HG02970 (cell line): ENCODE measurements at regions not wholly inside any gene's neighbourhood (a gene's known extent, or its start where the extent isn't known, plus 50 kb on each side); places are given as distances from the start of the nearest gene placed in this dataset.

Source experiments
- ATAC-seq: cut with Tn5 transposase; IDR thresholded peaks from one replicate; pipeline ENCODE4 v1.9.1; 2021; ENCODE audit warnings: mild to moderate bottlenecking, moderate library complexity, moderate number of reproducible peaks; ENCODE audit not compliant: unreplicated experiment, low FRiP score

- no peak for ATAC-seq
Measured at GRCh38 chr12:127268706-127269425, 998.1 kb upstream of the TMEM132C start.

- no peak for ATAC-seq
Measured at GRCh38 chr12:127270193-127270592, 996.8 kb upstream of the TMEM132C start.

DNA sequence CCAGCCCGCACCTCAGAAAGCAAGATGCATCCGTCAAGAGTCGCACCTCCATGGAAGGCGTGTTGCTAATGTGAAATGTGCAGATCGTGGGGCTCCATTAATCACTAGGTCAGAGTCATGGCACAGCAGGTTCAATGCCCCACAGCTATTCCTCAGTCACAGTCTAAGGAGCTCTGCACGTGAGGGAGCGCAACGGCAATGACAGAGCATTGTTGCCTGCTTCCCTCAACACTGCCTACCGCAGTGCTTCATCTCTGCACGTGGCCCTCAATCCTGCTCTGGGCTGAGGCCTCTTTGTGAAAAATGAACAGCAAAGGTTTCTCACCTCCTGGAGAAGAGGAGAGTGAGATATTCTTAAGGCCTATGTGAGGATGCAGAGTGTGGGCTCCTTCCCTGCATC, 995.2 kb upstream of the TMEM132C start:
- no peak for ATAC-seq

- ATAC-seq, result no peak
Measured at GRCh38 chr12:127272864-127273263, 994.1 kb upstream of the TMEM132C start.

- ATAC-seq, result no peak
Measured at GRCh38 chr12:127273626-127274025, 993.3 kb upstream of the TMEM132C start.

DNA sequence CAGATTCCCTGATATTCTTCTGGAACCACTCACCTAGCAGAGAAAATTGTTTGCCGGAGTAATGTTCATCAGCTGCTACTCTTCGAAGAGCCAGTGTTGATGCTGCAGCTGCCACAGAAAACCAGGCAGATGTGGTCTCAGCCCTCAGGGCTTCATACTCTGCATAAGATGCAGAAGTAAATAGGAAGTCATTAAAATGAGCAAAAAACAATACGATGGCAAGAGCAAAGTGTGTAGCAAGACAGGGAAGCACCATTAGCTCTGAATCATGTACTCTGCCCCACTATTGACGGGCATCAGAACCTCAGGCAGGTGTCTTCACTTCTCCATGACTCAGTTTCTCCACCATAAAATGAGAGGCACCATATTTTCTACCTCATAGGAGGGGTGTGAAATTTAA, 991.6 kb upstream of the TMEM132C start:
- ATAC-seq, result no peak

DNA sequence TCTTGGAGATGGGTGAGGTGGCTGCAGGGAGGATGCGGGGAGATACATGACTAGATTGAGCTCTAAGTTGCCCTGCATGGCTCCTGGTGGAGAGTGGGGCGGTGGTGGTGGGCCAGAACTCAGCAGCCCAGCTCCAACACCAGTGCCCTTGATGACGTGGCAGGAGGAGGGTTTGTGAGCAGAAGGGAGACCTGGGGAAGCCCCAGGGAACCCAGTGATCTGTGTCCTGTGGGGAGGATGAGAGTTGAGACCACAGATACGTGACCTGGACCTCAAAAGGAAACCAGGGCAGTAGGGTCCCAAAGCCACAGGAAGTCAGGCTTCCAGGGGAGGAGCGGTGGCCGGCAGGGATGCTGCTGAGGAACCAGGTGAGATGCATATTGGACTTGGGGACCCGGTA, 989.1 kb upstream of the TMEM132C start:
- no peak for ATAC-seq

DNA sequence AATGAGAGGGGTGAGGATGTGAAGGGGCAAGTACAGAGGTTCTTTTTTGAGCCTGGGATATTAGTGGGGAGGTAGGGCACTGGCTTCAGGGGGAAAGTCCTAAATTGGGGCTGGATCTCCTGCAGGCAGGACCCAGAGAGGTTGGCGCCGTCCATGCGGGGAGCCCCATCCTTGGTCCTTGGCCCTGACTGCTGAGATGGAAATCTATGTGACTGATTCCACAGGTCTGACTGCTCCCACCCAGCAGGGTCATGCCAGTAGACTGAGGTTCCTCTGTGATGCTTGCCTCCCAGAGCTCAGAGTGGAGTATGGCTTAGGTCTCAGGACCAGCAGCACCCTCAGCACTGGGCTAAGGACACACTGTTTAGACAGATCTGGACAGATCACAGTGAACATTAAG, 988.6 kb upstream of the TMEM132C start:
- ATAC-seq, result no peak

GRCh38 chr12:127280393-127281275, 986.3 kb upstream of the TMEM132C start:
- peak; percentile 74 for ATAC-seq

- ATAC-seq, result no peak
Measured at GRCh38 chr12:127282786-127283565, 984.0 kb upstream of the TMEM132C start.

DNA sequence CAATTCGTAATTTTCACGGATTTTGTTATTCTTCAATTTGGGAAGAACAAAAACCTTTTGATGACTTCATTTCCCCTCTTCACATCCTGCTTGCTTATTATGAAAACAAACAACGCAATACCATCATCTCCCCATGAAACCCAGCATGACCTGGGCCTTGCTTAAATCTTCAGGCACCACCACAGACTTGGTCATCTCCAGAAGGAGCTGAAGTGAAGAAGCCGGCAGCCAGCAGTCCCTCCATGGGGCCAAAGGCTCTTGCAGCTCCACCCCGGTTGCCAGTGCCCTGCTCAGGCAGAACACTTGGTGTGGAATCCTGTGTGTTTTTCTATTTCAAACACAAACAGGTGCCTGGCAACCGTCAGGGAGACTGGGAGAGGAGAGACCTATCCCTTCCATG, 982.9 kb upstream of the TMEM132C start:
- ATAC-seq, result no peak

GRCh38 chr12:127284870-127285431, 982.0 kb upstream of the TMEM132C start:
- no peak for ATAC-seq

DNA sequence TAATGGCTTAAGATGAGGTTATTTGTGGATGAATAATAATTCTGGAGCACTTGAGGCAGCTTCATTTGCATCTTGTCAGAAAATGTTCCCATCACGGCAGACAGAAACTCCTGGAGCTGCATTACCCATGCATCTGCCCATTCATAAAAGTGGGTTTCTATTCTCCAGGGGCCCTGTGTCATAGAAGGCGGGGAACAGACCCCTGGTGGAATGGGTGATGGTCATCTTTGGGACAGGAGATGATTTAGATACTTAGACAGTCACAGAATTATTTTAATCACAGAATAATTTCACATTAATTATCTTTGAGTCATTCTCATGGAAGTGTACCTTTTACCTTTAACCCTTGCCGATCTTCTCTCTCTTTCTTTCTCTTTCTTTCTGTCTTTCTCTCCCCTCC, 980.7 kb upstream of the TMEM132C start:
- ATAC-seq, result no peak

- no peak for ATAC-seq
Measured at GRCh38 chr12:127287256-127287655, 979.7 kb upstream of the TMEM132C start.

DNA sequence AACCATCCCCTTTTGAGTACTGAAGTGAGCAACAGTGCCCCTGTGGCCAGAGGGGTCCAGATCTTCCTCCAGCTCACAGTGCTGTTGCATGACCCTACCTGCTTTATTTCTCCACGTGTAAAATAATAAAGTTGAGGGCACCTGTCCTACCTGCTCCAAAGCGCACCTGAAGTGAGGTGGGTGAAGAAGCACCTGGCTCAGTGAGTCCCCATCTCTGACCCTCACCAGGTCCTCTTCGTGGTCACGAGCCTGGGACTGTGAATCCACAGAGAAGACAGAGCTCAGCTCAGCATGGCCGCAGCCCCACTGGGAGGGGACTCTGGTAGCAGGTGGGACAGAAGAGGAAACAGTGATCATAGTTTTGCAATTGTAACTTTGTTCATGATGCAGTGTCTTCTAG, 976.7 kb upstream of the TMEM132C start:
- ATAC-seq, result no peak

- ATAC-seq, result no peak
Measured at GRCh38 chr12:127292736-127293135, 974.2 kb upstream of the TMEM132C start.

GRCh38 chr12:127293507-127294310, 973.3 kb upstream of the TMEM132C start:
- ATAC-seq, result no peak

- ATAC-seq, result no peak
Measured at GRCh38 chr12:127294651-127295210, 972.2 kb upstream of the TMEM132C start.

DNA sequence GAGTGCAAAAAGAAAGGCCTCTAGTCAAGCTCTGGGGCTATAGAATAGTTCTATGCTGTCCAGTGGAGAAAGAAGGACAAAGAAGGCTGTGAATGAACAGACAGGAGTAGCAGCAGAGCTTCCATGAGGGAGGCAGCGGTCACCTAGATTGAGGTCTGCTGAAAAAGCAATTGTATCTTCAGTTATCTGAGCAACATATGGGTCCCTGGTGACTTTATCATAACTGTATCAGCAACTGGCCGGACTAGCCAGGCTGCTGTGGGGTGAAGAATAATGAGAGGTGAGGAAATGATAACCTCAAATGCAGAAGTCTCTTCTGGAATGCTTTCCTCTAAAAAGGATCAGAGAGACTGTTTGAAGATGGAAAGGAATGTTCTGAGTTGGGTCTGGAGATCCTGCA, 971.3 kb upstream of the TMEM132C start:
- ATAC-seq, result no peak

DNA sequence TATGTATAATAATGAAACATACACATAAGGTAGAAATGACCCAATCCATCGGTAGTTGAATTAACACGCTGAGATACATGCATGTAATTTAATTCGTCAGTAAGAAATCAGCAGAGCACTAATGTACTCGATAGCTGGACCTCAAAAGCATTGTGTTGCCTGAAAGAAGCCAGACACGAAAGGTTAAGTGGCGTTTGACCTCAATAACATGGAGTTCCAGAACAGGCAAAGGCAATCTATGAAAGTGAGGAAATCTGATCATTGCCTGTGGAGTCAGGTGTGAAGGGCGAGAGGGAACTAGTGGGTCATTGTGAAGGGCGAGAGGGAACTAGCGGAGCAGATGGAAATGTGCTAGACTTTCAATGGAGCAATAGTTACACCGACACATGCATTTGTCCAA, 970.4 kb upstream of the TMEM132C start:
- ATAC-seq, result no peak
